OCI-LY7 (cell line): ENCODE measurements at regions not wholly inside any gene's neighbourhood (a gene's known extent, or its start where the extent isn't known, plus 50 kb on each side); places are given as distances from the start of the nearest gene placed in this dataset.

Experiments
- BruUV-seq: library from RNA; stranded (reverse); fragments of 400-500 nt; replicated peaks from 2 replicates; lab custom pipeline; 2021; lab: Mats Ljungman, UMichigan
- CTCF ChIA-PET: fragments of 300-600 bp; sonication (Branson Sonifier 250); formaldehyde crosslinking; loops from one replicate; lab custom pipeline; 2022; ENCODE audit warnings: antibody characterized with exemption; ENCODE audit not compliant: unreplicated experiment; lab: Charles Lee
- POLR2A ChIA-PET: fragments of 300-600 bp; sonication (Branson Sonifier 250); formaldehyde crosslinking; loops from one replicate; lab custom pipeline; 2022; ENCODE audit warnings: antibody characterized with exemption; lab: Charles Lee
- DNase-seq: peaks from one replicate; pipeline ENCODE4 v3.0.0-alpha.2; 2015; ENCODE audit warnings: low spot score
- H2AFZ ChIP-seq: fragments of 200-600 bp; sonication (generic), shearing (Covaris generic); 2 replicates; pipeline ENCODE4 v1.6.1; 2014; ENCODE audit warnings: mild to moderate bottlenecking, antibody characterized with exemption, low read length, moderate library complexity
- H3K27ac ChIP-seq: fragments of 200-600 bp; sonication (generic); 2 replicates; pipeline ENCODE4 v1.5.1; 2014; ENCODE audit warnings: mixed run types, low read depth, mild to moderate bottlenecking, moderate library complexity, low read length, inconsistent platforms; ENCODE audit not compliant: poor library complexity, severe bottlenecking
- H3K36me3 ChIP-seq: fragments of 200-600 bp; sonication (generic); 2 replicates; pipeline ENCODE4 v1.6.1; 2014; ENCODE audit warnings: mild to moderate bottlenecking, antibody characterized with exemption, low read length, moderate library complexity, mixed read lengths; ENCODE audit not compliant: insufficient read depth
- H3K4me1 ChIP-seq: fragments of 200-600 bp; sonication (generic); 2 replicates; pipeline ENCODE4 v1.5.1; 2014; ENCODE audit warnings: mild to moderate bottlenecking, low read length; ENCODE audit not compliant: insufficient read depth, poor library complexity, severe bottlenecking
- H3K4me2 ChIP-seq: fragments of 200-600 bp; sonication (generic); 2 replicates; pipeline ENCODE4 v1.6.1; 2014; ENCODE audit warnings: mild to moderate bottlenecking, low read length
- H3K4me3 ChIP-seq: fragments of 200-600 bp; sonication (generic); 2 replicates; pipeline ENCODE4 v1.5.1; 2014; ENCODE audit warnings: mild to moderate bottlenecking, low read depth, low read length; ENCODE audit not compliant: poor library complexity, severe bottlenecking
- H3K79me2 ChIP-seq: fragments of 200-600 bp; sonication (generic); 2 replicates; pipeline ENCODE4 v1.6.1; 2016; ENCODE audit warnings: low read depth, mild to moderate bottlenecking, low read length, moderate library complexity, mixed read lengths; ENCODE audit not compliant: insufficient read depth
- H3K9me2 ChIP-seq: fragments of 200-600 bp; sonication (generic); 2 replicates; pipeline ENCODE4 v1.6.1; 2016; ENCODE audit warnings: mild to moderate bottlenecking, low read length, mixed read lengths; ENCODE audit not compliant: insufficient read depth
- H3K9me3 ChIP-seq: fragments of 200-600 bp; sonication (generic); 2 replicates; pipeline ENCODE4 v1.6.1; 2014; ENCODE audit warnings: mild to moderate bottlenecking, mixed run types, low read length, mixed read lengths
- H4K20me1 ChIP-seq: fragments of 200-600 bp; sonication (generic); 2 replicates; pipeline ENCODE4 v1.6.1; 2014; ENCODE audit warnings: mild to moderate bottlenecking, antibody characterized with exemption, low read length, moderate library complexity, mixed read lengths; ENCODE audit not compliant: insufficient read depth
- EZH2phosphoT487 ChIP-seq: fragments of 200-600 bp; sonication (generic); IDR thresholded peaks from 2 replicates; pipeline ENCODE4 v1.6.1; 2018; ENCODE audit warnings: low read depth, borderline replicate concordance, mild to moderate bottlenecking, mixed run types, antibody characterized with exemption, low read length, moderate library complexity, mixed read lengths
- intact Hi-C: fragments of 100-400 bp; cut with micrococcal nuclease; formaldehyde crosslinking; loops from one replicate; pipeline ENCODE4 v1.10.0; 2022; ENCODE audit not compliant: unreplicated experiment
- TF ChIP-seq, protein P1 (sequence below): fragments of 200-600 bp; sonication (generic); conservative IDR thresholded peaks from 2 replicates; pipeline ENCODE4 v1.5.1; 2014; ENCODE audit warnings: mild to moderate bottlenecking, antibody characterized with exemption, low read length, moderate library complexity, mixed read lengths

DNA sequence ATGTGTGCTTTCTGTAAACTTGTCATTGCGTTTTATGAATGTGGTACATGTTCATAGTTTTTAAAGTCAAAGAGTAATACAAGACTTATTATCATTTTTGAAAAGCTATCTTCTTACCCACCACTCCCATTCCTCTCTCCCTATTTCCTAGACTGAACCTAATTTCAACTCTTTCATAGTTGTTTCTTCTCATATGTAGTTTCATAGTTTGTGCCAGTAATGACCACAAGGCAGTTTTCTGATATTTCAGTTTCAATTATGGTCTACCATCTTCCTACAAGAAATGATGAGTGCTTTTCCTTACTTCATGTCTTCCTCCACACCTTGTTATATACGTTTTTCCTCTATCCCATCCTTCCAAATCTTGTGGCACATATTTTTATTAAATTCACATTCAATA, 445.0 kb upstream of the GOLIM4 start:
- H3K36me3 ChIP-seq: no peaks in the 10 kb centered on the region
- no peak overlapping the region for H3K27ac ChIP-seq
- no peak for TF ChIP-seq EZH2phosphoT487
- TF ChIP-seq, protein P1, sequence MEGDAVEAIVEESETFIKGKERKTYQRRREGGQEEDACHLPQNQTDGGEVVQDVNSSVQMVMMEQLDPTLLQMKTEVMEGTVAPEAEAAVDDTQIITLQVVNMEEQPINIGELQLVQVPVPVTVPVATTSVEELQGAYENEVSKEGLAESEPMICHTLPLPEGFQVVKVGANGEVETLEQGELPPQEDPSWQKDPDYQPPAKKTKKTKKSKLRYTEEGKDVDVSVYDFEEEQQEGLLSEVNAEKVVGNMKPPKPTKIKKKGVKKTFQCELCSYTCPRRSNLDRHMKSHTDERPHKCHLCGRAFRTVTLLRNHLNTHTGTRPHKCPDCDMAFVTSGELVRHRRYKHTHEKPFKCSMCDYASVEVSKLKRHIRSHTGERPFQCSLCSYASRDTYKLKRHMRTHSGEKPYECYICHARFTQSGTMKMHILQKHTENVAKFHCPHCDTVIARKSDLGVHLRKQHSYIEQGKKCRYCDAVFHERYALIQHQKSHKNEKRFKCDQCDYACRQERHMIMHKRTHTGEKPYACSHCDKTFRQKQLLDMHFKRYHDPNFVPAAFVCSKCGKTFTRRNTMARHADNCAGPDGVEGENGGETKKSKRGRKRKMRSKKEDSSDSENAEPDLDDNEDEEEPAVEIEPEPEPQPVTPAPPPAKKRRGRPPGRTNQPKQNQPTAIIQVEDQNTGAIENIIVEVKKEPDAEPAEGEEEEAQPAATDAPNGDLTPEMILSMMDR: no peak
- H3K79me2 ChIP-seq: no peaks in the 10 kb centered on the region
- ChIA-PET POLR2A (interaction anchor here (1.0 kb wide), 1 partner anchor 48 kb away, joined by 3 read pairs; no protein-coding TSS in a partner anchor), CTCF (no interaction called here)
- H3K9me2 ChIP-seq: no peaks in the 10 kb centered on the region
- no peaks in the 10 kb centered on the region for H3K4me1 ChIP-seq
- H3K9me3 ChIP-seq: no peaks in the 10 kb centered on the region
- no peaks in the 10 kb centered on the region for H4K20me1 ChIP-seq
- no peak overlapping the region for H2AFZ ChIP-seq
- no peak overlapping the region for H3K4me3 ChIP-seq
- no peak for DNase-seq
- intact Hi-C loops: no loop called here
- no TSS peak for BruUV-seq
- H3K4me2 ChIP-seq: no peak overlapping the region

DNA sequence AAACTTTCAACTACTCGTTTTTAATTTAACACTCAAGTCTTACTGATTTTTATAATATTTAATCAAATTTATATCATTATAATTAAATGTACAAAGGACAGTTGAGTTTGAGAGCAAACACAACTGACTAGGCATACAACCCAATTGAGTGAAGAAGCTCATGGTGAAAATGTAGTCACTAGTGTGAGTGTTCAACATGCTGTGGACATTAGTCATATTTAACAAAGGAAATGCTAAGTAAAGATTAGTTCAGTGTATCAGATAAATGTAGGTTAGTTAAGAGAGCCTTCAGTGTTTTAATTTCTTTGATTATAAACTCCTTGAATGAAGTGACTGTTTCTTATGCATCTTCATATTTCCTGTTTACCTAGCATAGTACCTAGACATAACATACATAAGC, 444.2 kb upstream of the GOLIM4 start:
- H2AFZ ChIP-seq: no peak overlapping the region
- H3K4me3 ChIP-seq: no peak overlapping the region
- no TSS peak for BruUV-seq
- intact Hi-C loops: no loop called here
- no peaks in the 10 kb centered on the region for H3K36me3 ChIP-seq
- H3K4me1 ChIP-seq: no peaks in the 10 kb centered on the region
- no peak overlapping the region for H3K27ac ChIP-seq
- no peaks in the 10 kb centered on the region for H3K9me3 ChIP-seq
- no peaks in the 10 kb centered on the region for H3K79me2 ChIP-seq
- POLR2A ChIA-PET: interaction anchor here (0.7 to 1.0 kb wide), 2 partner anchors 14 to 47 kb away, joined by 3 to 4 read pairs; no protein-coding TSS in a partner anchor
- H3K9me2 ChIP-seq: no peaks in the 10 kb centered on the region
- DNase-seq: no peak
- CTCF ChIA-PET: no interaction called here
- H3K4me2 ChIP-seq: no peak overlapping the region
- TF ChIP-seq, protein P1: no peak
- TF ChIP-seq EZH2phosphoT487: no peak
- no peaks in the 10 kb centered on the region for H4K20me1 ChIP-seq

DNA sequence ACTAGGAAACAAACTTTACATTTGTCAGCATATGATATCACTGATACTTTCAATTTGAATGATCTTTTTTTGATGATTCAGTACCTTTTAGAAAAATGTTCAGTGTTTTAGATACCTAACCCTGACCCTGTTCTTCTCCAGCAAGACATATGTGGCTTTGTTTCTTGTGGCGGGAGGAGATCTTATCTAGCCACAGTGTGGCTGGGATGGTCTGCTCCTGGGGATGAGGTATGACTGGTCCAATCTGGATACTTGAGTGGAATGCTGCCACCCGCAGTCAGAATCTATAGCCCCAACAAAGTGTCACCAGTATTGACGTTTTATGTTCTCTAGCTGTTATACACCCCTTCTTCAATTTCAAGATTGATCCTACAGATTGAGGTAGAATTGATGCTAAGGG, 439.0 kb upstream of the GOLIM4 start:
- Histone ChIP-seq H3K4me3 (no peak overlapping the region), H3K4me1 (no peaks in the 10 kb centered on the region), H3K4me2 (no peak overlapping the region), H3K79me2 (no peaks in the 10 kb centered on the region), H3K27ac (no peak overlapping the region), H3K9me3 (no peaks in the 10 kb centered on the region), H3K9me2 (no peaks in the 10 kb centered on the region), H3K36me3 (no peaks in the 10 kb centered on the region), H4K20me1 (no peaks in the 10 kb centered on the region), H2AFZ (no peak overlapping the region)
- BruUV-seq: no TSS peak
- ChIA-PET POLR2A (no interaction called here), CTCF (no interaction called here)
- intact Hi-C loops: no loop called here
- TF ChIP-seq EZH2phosphoT487: no peak
- TF ChIP-seq, protein P1: no peak
- DNase-seq: no peak
